H1 (cell line): ENCODE measurements at regions not wholly inside any gene's neighbourhood (a gene's known extent, or its start where the extent isn't known, plus 50 kb on each side); places are given as distances from the start of the nearest gene placed in this dataset.

Experiments
- CTCF ChIA-PET: fragments of 300-600 bp; sonication (Branson Sonifier 250); formaldehyde crosslinking; loops from one replicate; lab custom pipeline; 2021; ENCODE audit not compliant: partially characterized antibody; lab: Charles Lee
- POLR2A ChIA-PET: fragments of 300-600 bp; sonication (Branson Sonifier 250); formaldehyde crosslinking; loops from one replicate; lab custom pipeline; 2021; ENCODE audit warnings: inconsistent platforms; ENCODE audit not compliant: partially characterized antibody; lab: Charles Lee
- DNase-seq, 2 experiments: peaks; one replicate each; pipeline versions ENCODE4 v3.0.0 to v3.0.0-alpha.2; 2010 to 2022; ENCODE audit warnings: low spot score in 2 of 2, low read depth in 1 of 2, mixed read lengths in 1 of 2
- FAIRE-seq: peaks from 2 replicates; lab custom pipeline; 2011; peaks lifted over from hg19 to GRCh38; lab: Jason Lieb, UNC
- H2AFZ ChIP-seq: 2 replicates; pipeline ENCODE4 v1.8.1; 2012; ENCODE audit warnings: low read length, inconsistent platforms
- H2AK5ac ChIP-seq: 2 replicates; pipeline ENCODE4 v1.6.1; 2013; ENCODE audit warnings: low read depth, low read length
- H2BK120ac ChIP-seq: replicated peaks from 2 replicates; pipeline ENCODE3; 2013; ENCODE audit warnings: low read depth, low read length, inconsistent platforms
- H2BK12ac ChIP-seq: 2 replicates; pipeline ENCODE4 v1.6.1; 2013; ENCODE audit warnings: low read depth, low read length
- H2BK15ac ChIP-seq: 2 replicates; pipeline ENCODE4 v1.6.1; 2013; ENCODE audit warnings: low read length
- H2BK20ac ChIP-seq: 2 replicates; pipeline ENCODE4 v1.6.1; 2013; ENCODE audit warnings: low read length
- H2BK5ac ChIP-seq: 2 replicates; pipeline ENCODE4 v1.6.1; 2013; ENCODE audit warnings: low read depth, low read length
- H3K14ac ChIP-seq: 2 replicates; pipeline ENCODE4 v1.6.1; 2013; ENCODE audit warnings: inconsistent platforms; ENCODE audit not compliant: insufficient read length
- H3K18ac ChIP-seq: 2 replicates; pipeline ENCODE4 v1.6.1; 2013; ENCODE audit warnings: low read length; ENCODE audit errors: extremely low read depth
- H3K23ac ChIP-seq: 2 replicates; pipeline ENCODE4 v1.6.1; 2013; ENCODE audit warnings: inconsistent platforms; ENCODE audit not compliant: insufficient read length
- H3K23me2 ChIP-seq: 2 replicates; pipeline ENCODE4 v1.6.1; 2013; ENCODE audit warnings: low read depth, low read length
- H3K27ac ChIP-seq: 2 replicates; pipeline ENCODE4 v1.6.1; 2011; ENCODE audit warnings: low read depth, low read length, inconsistent platforms
- H3K27me3 ChIP-seq, 4 experiments: replicated peaks in 1 of 4; 1 replicate in 1 of 4; 2 replicates in 3 of 4; pipeline versions ENCODE4 v1.6.1 to v1.8.1; 2011 to 2013; ENCODE audit warnings: low read length in 3 of 4, mild to moderate bottlenecking in 3 of 4, inconsistent platforms in 2 of 4, mixed read lengths in 2 of 4, moderate library complexity in 1 of 4; ENCODE audit not compliant: control insufficient read depth in 3 of 4, insufficient read depth in 3 of 4; ENCODE audit errors: extremely low read depth in 1 of 4
- H3K36me3 ChIP-seq, 4 experiments: 2 replicates each; pipeline versions ENCODE4 v1.6.1 to v1.8.1; 2011 to 2013; ENCODE audit warnings: mild to moderate bottlenecking in 4 of 4, low read length in 3 of 4, moderate library complexity in 2 of 4, control low read depth in 1 of 4, inconsistent platforms in 1 of 4; ENCODE audit not compliant: insufficient read depth in 4 of 4, control insufficient read depth in 2 of 4
- H3K4ac ChIP-seq: replicated peaks from 2 replicates; pipeline ENCODE3; 2013; ENCODE audit warnings: low read length, low read depth, mixed read lengths, inconsistent platforms; ENCODE audit not compliant: insufficient read length
- H3K4me1 ChIP-seq, 4 experiments: replicated peaks in 1 of 4; 1 replicate in 1 of 4; 2 replicates in 3 of 4; pipeline versions ENCODE4 v1.6.1 to v1.8.1; 2011 to 2013; ENCODE audit warnings: low read length in 3 of 4, inconsistent platforms in 2 of 4, mixed read lengths in 1 of 4; ENCODE audit not compliant: insufficient read depth in 4 of 4, control insufficient read depth in 3 of 4
- H3K4me2 ChIP-seq, 2 experiments: 2 replicates each; pipeline versions ENCODE4 v1.6.1 to v1.8.1; 2011 to 2013; ENCODE audit warnings: low read depth in 2 of 2, low read length in 2 of 2, control low read depth in 1 of 2, inconsistent platforms in 1 of 2, mild to moderate bottlenecking in 1 of 2; ENCODE audit not compliant: insufficient read depth in 1 of 2
- H3K4me3 ChIP-seq, 4 experiments: fragments of 200-600, 300-600 bp in 1 of 4; sonication (generic), shearing (Covaris generic), sonication (Bioruptor Twin) in 1 of 4; 2 replicates each; pipeline versions ENCODE4 v1.5.1 to v1.8.1; 2011 to 2016; ENCODE audit warnings: low read length in 4 of 4, low read depth in 3 of 4, control low read depth in 2 of 4, inconsistent platforms in 2 of 4, mild to moderate bottlenecking in 2 of 4, mixed read lengths in 1 of 4, moderate library complexity in 1 of 4; ENCODE audit not compliant: insufficient read depth in 2 of 4; ENCODE audit errors: extremely low read depth in 1 of 4
- H3K56ac ChIP-seq: replicated peaks from 2 replicates; pipeline ENCODE3; 2013; ENCODE audit warnings: low read depth, mild to moderate bottlenecking, mixed read lengths, low read length, inconsistent platforms; ENCODE audit not compliant: insufficient read length
- H3K79me1 ChIP-seq: 2 replicates; pipeline ENCODE4 v1.6.1; 2013; ENCODE audit warnings: low read depth, low read length, control low read depth
- H3K79me2 ChIP-seq, 2 experiments: 2 replicates each; pipeline versions ENCODE4 v1.6.1 to v1.8.1; 2012 to 2013; ENCODE audit warnings: low read length in 2 of 2, mild to moderate bottlenecking in 2 of 2, inconsistent platforms in 1 of 2; ENCODE audit not compliant: insufficient read depth in 2 of 2, control insufficient read depth in 1 of 2
- H3K9ac ChIP-seq, 4 experiments: replicated peaks in 1 of 4; 1 replicate in 1 of 4; 2 replicates in 3 of 4; pipeline versions ENCODE4 v1.6.1 to v1.8.1; 2011 to 2013; ENCODE audit warnings: low read depth in 3 of 4, low read length in 3 of 4, control low read depth in 2 of 4, mild to moderate bottlenecking in 2 of 4, moderate library complexity in 2 of 4, inconsistent platforms in 1 of 4; ENCODE audit errors: extremely low read depth in 1 of 4
- H3K9me3 ChIP-seq, 2 experiments: 2 replicates each; pipeline versions ENCODE4 v1.6.1 to v1.8.1; 2012 to 2013; ENCODE audit warnings: mild to moderate bottlenecking in 2 of 2, moderate library complexity in 2 of 2, control low read depth in 1 of 2, inconsistent platforms in 1 of 2, low read depth in 1 of 2, low read length in 1 of 2, mixed read lengths in 1 of 2; ENCODE audit not compliant: insufficient read depth in 2 of 2
- H4K20me1 ChIP-seq, 2 experiments: replicated peaks in 1 of 2; 2 replicates each; pipeline versions ENCODE3 to v1.8.1; 2011 to 2013; ENCODE audit warnings: inconsistent platforms in 2 of 2, low read length in 2 of 2, mild to moderate bottlenecking in 1 of 2; ENCODE audit not compliant: insufficient read depth in 2 of 2, control insufficient read depth in 1 of 2
- H4K5ac ChIP-seq: 2 replicates; pipeline ENCODE4 v1.6.1; 2013; ENCODE audit warnings: low read length, low read depth, mixed read lengths, inconsistent platforms; ENCODE audit not compliant: insufficient read length
- H4K8ac ChIP-seq: 2 replicates; pipeline ENCODE4 v1.8.0; 2013; ENCODE audit warnings: mild to moderate bottlenecking, moderate library complexity, low read length, inconsistent platforms; ENCODE audit not compliant: insufficient read depth; ENCODE audit errors: extremely low read depth
- H4K91ac ChIP-seq: replicated peaks from 2 replicates; pipeline ENCODE3; 2013; ENCODE audit warnings: low read length, mixed read lengths, inconsistent platforms; ENCODE audit not compliant: insufficient read length
- BACH1 ChIP-seq: IDR thresholded peaks from 2 replicates; pipeline ENCODE4 v1.6.1; 2012; ENCODE audit warnings: low read length, improper control_type of control experiment
- CBX8 ChIP-seq: fragments of 300-800, 300-1000 bp; sonication (generic); IDR thresholded peaks from 2 replicates; pipeline ENCODE4 v1.7.1; 2016; ENCODE audit warnings: low read depth, low read length, borderline replicate concordance
- CHD1 ChIP-seq: IDR thresholded peaks from 2 replicates; pipeline ENCODE4 v1.6.1; 2012; ENCODE audit warnings: low read depth, low read length, improper control_type of control experiment
- GTF2F1 ChIP-seq: IDR thresholded peaks from 2 replicates; pipeline ENCODE4 v1.6.1; 2012; ENCODE audit warnings: low read depth, low read length, improper control_type of control experiment, borderline replicate concordance
- HDAC2 ChIP-seq, 2 experiments: fragments of 300-600 bp in 1 of 2; sonication (generic) in 1 of 2; IDR thresholded peaks; 2 replicates each; pipeline ENCODE4 v1.6.1; 2011 to 2012; ENCODE audit warnings: low read depth in 2 of 2, low read length in 2 of 2, mild to moderate bottlenecking in 2 of 2, moderate library complexity in 2 of 2, borderline replicate concordance in 1 of 2, inconsistent platforms in 1 of 2
- HDAC6 ChIP-seq: IDR thresholded peaks from one replicate; pipeline ENCODE4 v1.7.1; 2012; ENCODE audit warnings: low read depth, mild to moderate bottlenecking, inconsistent platforms, low read length, moderate library complexity
- PHF8 ChIP-seq: fragments of 200-600 bp; sonication (generic); conservative IDR thresholded peaks from 2 replicates; pipeline ENCODE4 v1.7.1; 2012; ENCODE audit warnings: low read depth, mild to moderate bottlenecking, inconsistent platforms, low read length, moderate library complexity
- POU5F1 ChIP-seq: IDR thresholded peaks from 2 replicates; pipeline ENCODE4 v1.6.1; 2011; ENCODE audit warnings: low read depth, mild to moderate bottlenecking, low read length, moderate library complexity
- RNF2 ChIP-seq: fragments of 200-900, 300-1000 bp; sonication (generic); IDR thresholded peaks from 2 replicates; pipeline ENCODE4 v1.7.1; 2016; ENCODE audit warnings: borderline replicate concordance, low read depth, mild to moderate bottlenecking, antibody characterized with exemption, low read length; ENCODE audit not compliant: poor library complexity, severe bottlenecking; ENCODE audit errors: missing control alignments
- SIX5 ChIP-seq: IDR thresholded peaks from 2 replicates; pipeline ENCODE4 v1.6.1; 2011; ENCODE audit warnings: mild to moderate bottlenecking, low read depth, low read length
- SP4 ChIP-seq: IDR thresholded peaks from 2 replicates; pipeline ENCODE4 v1.6.1; 2012; ENCODE audit warnings: low read length, inconsistent platforms
- TAF7 ChIP-seq: optimal IDR thresholded peaks from 2 replicates; pipeline ENCODE3; 2011; ENCODE audit warnings: low read depth, mild to moderate bottlenecking, inconsistent platforms, low read length, moderate library complexity, borderline replicate concordance
- YY1 ChIP-seq: IDR thresholded peaks from 2 replicates; pipeline ENCODE4 v1.6.1; 2011; ENCODE audit warnings: low read depth, mild to moderate bottlenecking, low read length
- WGBS, 2 experiments: shearing (Covaris generic) in 1 of 2; methylation state at CpG; one replicate each; pipeline versions ENCODE4 v1.1.6 to v1.1.7; 2013 to 2015; ENCODE audit warnings: low lambda C conversion rate in 2 of 2, mixed read lengths in 2 of 2, inconsistent platforms in 1 of 2, low coverage in 1 of 2, missing lambda C conversion rate in 1 of 2; ENCODE audit not compliant: insufficient replicate concordance in 2 of 2, insufficient coverage in 1 of 2, insufficient read length in 1 of 2; ENCODE audit errors: extremely low coverage in 1 of 2, missing lambda C conversion rate in 1 of 2; 5-methylcytosine and 5-hydroxymethylcytosine counted together

GRCh38 chr4:27910227-27910626 lies 1049.6 kb downstream of the STIM2 start:
- Histone ChIP-seq H3K4ac (no peak overlapping the region), H4K5ac (no peak overlapping the region), H2AFZ (no peak overlapping the region), H3K18ac (no peak overlapping the region), H2BK5ac (no peak overlapping the region), H3K79me2 (no peaks in the 10 kb centered on the region), H3K4me1 (peaks cover 0 to 3% (median 1%) of the 10 kb centered on the region in 4 experiments; a peak in 1 of 7 replicates), H3K14ac (no peak overlapping the region), H2BK15ac (no peak overlapping the region), H4K20me1 (no peaks in the 10 kb centered on the region), H4K8ac (no peak overlapping the region), H2AK5ac (no peak overlapping the region), H2BK120ac (no peak overlapping the region), H3K27me3 (no peaks in the 10 kb centered on the region), H3K27ac (no peak overlapping the region), H3K9me3 (no peaks in the 10 kb centered on the region), H3K4me3 (no peak overlapping the region), H4K91ac (no peak overlapping the region), H3K23me2 (no peaks in the 10 kb centered on the region), H3K23ac (no peak overlapping the region), H3K36me3 (no peaks in the 10 kb centered on the region), H3K79me1 (no peaks in the 10 kb centered on the region), H3K56ac (no peak overlapping the region), H3K4me2 (no peak overlapping the region), H2BK12ac (no peak overlapping the region), H3K9ac (no peak overlapping the region), H2BK20ac (no peak overlapping the region)
- POLR2A ChIA-PET, result no interaction called here
- DNase-seq, result no peak
- TF ChIP-seq SP4, result no peak
- no peak for TF ChIP-seq SIX5
- TF ChIP-seq BACH1, result no peak
- TF ChIP-seq PHF8, result no peak
- TF ChIP-seq CBX8, result no peak
- no peak for TF ChIP-seq POU5F1
- no peak for TF ChIP-seq GTF2F1
- no peak for TF ChIP-seq HDAC6
- TF ChIP-seq CHD1, result no peak
- TF ChIP-seq RNF2, result no peak
- TF ChIP-seq HDAC2 (IDR thresholded peaks at IDR 0.05; ENCODE audit: borderline replicate concordance in 1 of 2, low read depth in 2 of 2, low read length in 2 of 2), result no peak
- no peak for TF ChIP-seq TAF7
- TF ChIP-seq YY1, result no peak
- CTCF ChIA-PET, result no interaction called here
- WGBS, 2 experiments, result 73% methylated on average over 2 of the region's 2 CpGs; no CpG with 5 or more reads in 1 of the 2 experiments
- FAIRE-seq, result no peak
